HepG2 (cell line): ENCODE measurements at regions not wholly inside any gene's neighbourhood (a gene's known extent, or its start where the extent isn't known, plus 50 kb on each side); places are given as distances from the start of the nearest gene placed in this dataset.
"Not testable (repeated sequence)": the region's sequence is repeated elsewhere in the genome, so short reads cannot be mapped to it uniquely, and the experiment has no call there.

Experiments used
- ATAC-seq: fragments of 200-7000 bp; cut with Tn5 transposase; 3 replicates; pipeline ENCODE4 v1.9.1; 2020; ENCODE audit warnings: mild to moderate bottlenecking, moderate library complexity
- BruUV-seq: library from RNA; stranded (reverse); fragments of 400-500 nt; replicated peaks from 2 replicates; lab custom pipeline; 2021; lab: Mats Ljungman, UMichigan
- CTCF ChIA-PET: fragments of 300-600 bp; formaldehyde crosslinking; extraction: SDS; loops from one replicate; lab custom pipeline; 2021; ENCODE audit warnings: low total read pairs, inconsistent platforms, low intra/inter-chr PET ratio; lab: Yijun Ruan, JAX
- POLR2A ChIA-PET: fragments of 350-600 bp; sonication (Branson Sonifier 250); formaldehyde crosslinking; loops from one replicate; lab custom pipeline; 2020; ENCODE audit warnings: antibody characterized with exemption, inconsistent platforms; lab: Yijun Ruan, JAX
- DNase-seq: peaks from one replicate; pipeline ENCODE4 v3.0.0-alpha.2; 2015; ENCODE audit warnings: low spot score
- FAIRE-seq: peaks from 3 replicates; lab custom pipeline; 2011; peaks lifted over from hg19 to GRCh38; lab: Jason Lieb, UNC
- H2AFZ ChIP-seq: one replicate; pipeline ENCODE4 v1.6.1; 2011; ENCODE audit warnings: low read length, inconsistent platforms
- H3K27ac ChIP-seq: fragments of 300-600 bp; 3 replicates; pipeline ENCODE4 v1.8.0; 2011; ENCODE audit warnings: mixed run types, mild to moderate bottlenecking, mixed read lengths, low read length, inconsistent platforms; ENCODE audit not compliant: insufficient read depth; ENCODE audit errors: extremely low read length
- H3K27me3 ChIP-seq, 2 experiments: fragments of 200-600 bp in 1 of 2; 2 replicates in 1 of 2; 3 replicates in 1 of 2; pipeline versions ENCODE4 v1.6.0 to v1.8.0; 2011; ENCODE audit warnings: low read length in 2 of 2, mild to moderate bottlenecking in 2 of 2, moderate library complexity in 2 of 2, inconsistent platforms in 1 of 2; ENCODE audit not compliant: insufficient read depth in 2 of 2, control insufficient read depth in 1 of 2
- H3K36me3 ChIP-seq, 2 experiments: fragments of 200-600 bp in 1 of 2; replicated peaks in 1 of 2; 2 replicates in 1 of 2; 3 replicates in 1 of 2; pipeline versions ENCODE4 v1.5.1 to v1.8.0; 2011; ENCODE audit warnings: low read length in 2 of 2, inconsistent platforms in 1 of 2; ENCODE audit not compliant: insufficient read depth in 2 of 2, control insufficient read depth in 1 of 2
- H3K4me1 ChIP-seq: 2 replicates; pipeline ENCODE4 v1.5.1; 2012; ENCODE audit warnings: low read length, inconsistent platforms; ENCODE audit not compliant: insufficient read depth
- H3K4me2 ChIP-seq: 2 replicates; pipeline ENCODE4 v1.6.0; 2011; ENCODE audit warnings: low read depth, low read length, inconsistent platforms
- H3K4me3 ChIP-seq, 3 experiments: fragments of 200-600 bp in 1 of 3; sonication (generic), shearing (Covaris generic) in 1 of 3; replicated peaks in 1 of 3; 2 replicates each; pipeline ENCODE4 v1.5.1; 2011 to 2016; ENCODE audit warnings: low read length in 3 of 3, inconsistent platforms in 2 of 3, low read depth in 2 of 3, mild to moderate bottlenecking in 2 of 3, control low read depth in 1 of 3, mixed read lengths in 1 of 3; ENCODE audit not compliant: insufficient read depth in 1 of 3
- H3K79me2 ChIP-seq: one replicate; pipeline ENCODE4 v1.6.1; 2011; ENCODE audit warnings: low read length, inconsistent platforms; ENCODE audit not compliant: insufficient read depth
- H3K9ac ChIP-seq: 2 replicates; pipeline ENCODE4 v1.6.0; 2011; ENCODE audit warnings: mild to moderate bottlenecking, low read depth, low read length, inconsistent platforms; ENCODE audit not compliant: insufficient read depth
- H3K9me3 ChIP-seq: 2 replicates; pipeline ENCODE4 v1.5.1; 2012; ENCODE audit warnings: mild to moderate bottlenecking, low read length
- H4K20me1 ChIP-seq: 2 replicates; pipeline ENCODE4 v1.6.0; 2011; ENCODE audit warnings: inconsistent platforms, mild to moderate bottlenecking, low read length, moderate library complexity; ENCODE audit not compliant: insufficient read depth
- ARNTL ChIP-seq: sonication (generic); formaldehyde crosslinking; IDR thresholded peaks from 2 replicates; pipeline ENCODE4 v1.4.0; 2020; ENCODE audit warnings: mild to moderate bottlenecking, missing genetic modification reagents
- KLF12 ChIP-seq: sonication (generic); formaldehyde crosslinking; IDR thresholded peaks from 2 replicates; pipeline ENCODE4 v1.4.0; 2020; ENCODE audit warnings: missing genetic modification reagents, borderline replicate concordance
- SOX6 ChIP-seq, 2 experiments: fragments of 450-650 bp in 1 of 2; sonication (generic) in 1 of 2; formaldehyde crosslinking in 1 of 2; IDR thresholded peaks; 2 replicates each; pipeline versions ENCODE4 v1.4.0 to v1.6.1; 2017 to 2020; ENCODE audit warnings: antibody characterized with exemption in 1 of 2, mild to moderate bottlenecking in 1 of 2, missing genetic modification reagents in 1 of 2
- WGBS: methylation state at CpG from one replicate; pipeline ENCODE4 v1.1.6; 2017; ENCODE audit warnings: low lambda C conversion rate; 5-methylcytosine and 5-hydroxymethylcytosine counted together
- in situ Hi-C: cut with HindIII; loops from 2 replicates; pipeline ENCODE4 v1.10.0; 2017; ENCODE audit warnings: low pct_unique_long_range_greater_than_20kb; ENCODE audit not compliant: extremely low pct_ligation_motif_present
- intact Hi-C: fragments of 100-400 bp; cut with micrococcal nuclease; formaldehyde crosslinking; loops from one replicate; pipeline ENCODE4 v1.10.0; 2022; ENCODE audit not compliant: unreplicated experiment
- TF ChIP-seq, protein P1 (sequence below), 2 experiments: sonication (generic) in 1 of 2; formaldehyde crosslinking in 1 of 2; IDR thresholded peaks; 2 replicates each; pipeline versions ENCODE4 v1.4.0 to v1.6.1; 2018 to 2020; ENCODE audit warnings: missing genetic modification reagents in 2 of 2, borderline replicate concordance in 1 of 2, low read depth in 1 of 2, mild to moderate bottlenecking in 1 of 2, missing biosample characterization in 1 of 2

DNA sequence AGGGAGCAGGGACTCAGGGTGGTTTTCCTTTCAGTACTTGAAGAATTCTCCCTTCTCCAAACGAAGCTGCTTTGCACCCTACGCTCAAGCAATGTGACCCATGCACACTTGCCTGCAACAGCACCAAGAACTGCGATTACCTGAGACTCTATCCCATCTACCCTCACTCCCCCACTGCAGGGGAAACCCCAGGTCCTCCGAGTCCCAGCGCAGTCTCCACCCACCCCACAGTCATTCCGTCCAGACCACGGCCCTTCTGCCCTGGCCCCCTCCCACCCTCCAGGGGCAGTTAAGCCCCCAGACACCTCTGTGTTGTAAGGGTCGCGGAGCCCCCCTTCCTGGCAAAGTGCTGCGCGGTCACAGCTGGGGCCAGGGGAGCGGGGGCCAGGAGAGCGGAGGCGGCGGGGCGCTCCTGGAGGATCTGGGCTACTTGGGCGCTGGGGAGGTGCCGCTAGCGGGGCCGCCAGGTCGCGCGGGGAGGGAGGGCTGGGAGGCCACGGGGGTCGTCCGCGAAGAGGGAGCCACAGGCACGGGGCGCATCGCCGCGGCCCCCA, 59.9 kb upstream of the MSMB start:
- H2AFZ ChIP-seq; FAIRE-seq; BruUV-seq; intact Hi-C loops; H3K9me3 ChIP-seq; DNase-seq; H3K27ac ChIP-seq; CTCF ChIA-PET; H4K20me1 ChIP-seq; H3K79me2 ChIP-seq; H3K27me3 ChIP-seq; H3K36me3 ChIP-seq; TF ChIP-seq SOX6 (IDR thresholded peaks at IDR 0.05): not testable (repeated sequence)
- POLR2A ChIA-PET = interaction anchor here (0.8 kb wide), 1 partner anchor 177 kb away, joined by 4 read pairs; no protein-coding TSS in a partner anchor
- 13% methylated on average over 6 of the region's 32 CpGs for WGBS
- ATAC-seq = peak; percentile 59
- TF ChIP-seq, protein P1, sequence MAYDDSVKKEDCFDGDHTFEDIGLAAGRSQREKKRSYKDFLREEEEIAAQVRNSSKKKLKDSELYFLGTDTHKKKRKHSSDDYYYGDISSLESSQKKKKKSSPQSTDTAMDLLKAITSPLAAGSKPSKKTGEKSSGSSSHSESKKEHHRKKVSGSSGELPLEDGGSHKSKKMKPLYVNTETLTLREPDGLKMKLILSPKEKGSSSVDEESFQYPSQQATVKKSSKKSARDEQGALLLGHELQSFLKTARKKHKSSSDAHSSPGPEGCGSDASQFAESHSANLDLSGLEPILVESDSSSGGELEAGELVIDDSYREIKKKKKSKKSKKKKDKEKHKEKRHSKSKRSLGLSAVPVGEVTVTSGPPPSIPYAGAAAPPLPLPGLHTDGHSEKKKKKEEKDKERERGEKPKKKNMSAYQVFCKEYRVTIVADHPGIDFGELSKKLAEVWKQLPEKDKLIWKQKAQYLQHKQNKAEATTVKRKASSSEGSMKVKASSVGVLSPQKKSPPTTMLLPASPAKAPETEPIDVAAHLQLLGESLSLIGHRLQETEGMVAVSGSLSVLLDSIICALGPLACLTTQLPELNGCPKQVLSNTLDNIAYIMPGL (CRISPR knock-in tag; IDR thresholded peaks at IDR 0.05; ENCODE audit: borderline replicate concordance in 1 of 2, low read depth in 1 of 2) = 0 out of 4 replicates have a peak, but pooled peaks of 1 of the 2 experiments have one; percentile 6
- TF ChIP-seq SOX6 (CRISPR knock-in tag; IDR thresholded peaks at IDR 0.05) = 0 out of 2 replicates have a peak, but pooled peaks have one; percentile 6
- TF ChIP-seq KLF12 (CRISPR knock-in tag) = 0 out of 2 replicates have a peak, but pooled peaks have one; percentile 14
- TF ChIP-seq ARNTL (CRISPR knock-in tag) = 0 out of 2 replicates have a peak, but pooled peaks have one; percentile 2
- Histone ChIP-seq H3K4me2 (peak overlapping the region; percentile 69), H3K4me3 (peak overlapping the region; percentile 66 to 78 (median 75); a peak in 5 of 6 replicates), H3K4me1 (peaks cover 51% of the 10 kb centered on the region), H3K9ac (peak overlapping the region; percentile 66)
- in situ Hi-C loops = loop anchor here (10.0 kb wide), 2 partner anchors 179 to 1279 kb away; partner anchors contain the start of genes ANTXRL and ZNF488
